K562 (cell line): ENCODE measurements at regions not wholly inside any gene's neighbourhood (a gene's known extent, or its start where the extent isn't known, plus 50 kb on each side); places are given as distances from the start of the nearest gene placed in this dataset.

Experiments
- CC2D1A ChIP-seq: fragments of 450-650 bp; IDR thresholded peaks from 2 replicates; pipeline ENCODE4 v1.6.1; 2017; ENCODE audit warnings: mild to moderate bottlenecking
- CEBPZ ChIP-seq: fragments of 150-350 bp; IDR thresholded peaks from 2 replicates; pipeline ENCODE4 v1.6.1; 2014; ENCODE audit warnings: low read depth, mild to moderate bottlenecking, low read length, borderline replicate concordance
- CHCHD3 ChIP-seq: fragments of 250-450 bp; sonication (Bioruptor Pico); IDR thresholded peaks from 2 replicates; pipeline ENCODE4 v2.1.2; 2022; ENCODE audit warnings: mild to moderate bottlenecking
- CREB1 ChIP-seq, 2 experiments: sonication (generic) in 1 of 2; formaldehyde crosslinking in 1 of 2; IDR thresholded peaks; 2 replicates each; pipeline versions ENCODE4 v1.6.1 to v1.8.0; 2012 to 2022; ENCODE audit warnings: inconsistent platforms in 1 of 2, mild to moderate bottlenecking in 1 of 2, missing genetic modification reagents in 1 of 2, moderate library complexity in 1 of 2
- CREB3L1 ChIP-seq: fragments of 450-650 bp; IDR thresholded peaks from 2 replicates; pipeline ENCODE4 v1.6.1; 2014; ENCODE audit warnings: low read depth, mild to moderate bottlenecking, moderate library complexity, borderline replicate concordance
- HMGN3 ChIP-seq: IDR thresholded peaks from 2 replicates; pipeline ENCODE4 v1.6.1; 2011; ENCODE audit warnings: borderline replicate concordance, low read depth, mild to moderate bottlenecking, mixed read lengths, low read length; ENCODE audit not compliant: insufficient read length; ENCODE audit errors: extremely low read depth
- IRF1 ChIP-seq: sonication (generic); formaldehyde crosslinking; IDR thresholded peaks from 2 replicates; pipeline ENCODE4 v1.8.0; 2022; ENCODE audit warnings: missing genetic modification reagents, mild to moderate bottlenecking, borderline replicate concordance
- JUND ChIP-seq, 2 experiments: IDR thresholded peaks; 2 replicates in 1 of 2; 3 replicates in 1 of 2; pipeline ENCODE4 v1.6.1; 2011; ENCODE audit warnings: borderline replicate concordance in 2 of 2, low read depth in 2 of 2, low read length in 2 of 2, improper control_type of control experiment in 1 of 2, missing biosample characterization in 1 of 2, missing genetic modification characterization in 1 of 2, missing genetic modification reagents in 1 of 2
- SMAD1 ChIP-seq: fragments of 150-350 bp; IDR thresholded peaks from 2 replicates; pipeline ENCODE4 v1.6.1; 2014; ENCODE audit warnings: low read length, low read depth; ENCODE audit not compliant: partially characterized antibody
- SNRNP70 ChIP-seq: fragments of 200-400 bp; formaldehyde crosslinking; optimal IDR thresholded peaks from 2 replicates; pipeline ENCODE3; 2017; ENCODE audit warnings: low read depth, low read length
- TEAD4 ChIP-seq, 2 experiments: sonication (generic) in 1 of 2; formaldehyde crosslinking in 1 of 2; IDR thresholded peaks; 2 replicates each; pipeline versions ENCODE4 v1.6.1 to v1.8.0; 2012 to 2022; ENCODE audit warnings: borderline replicate concordance in 1 of 2, inconsistent platforms in 1 of 2, low read length in 1 of 2, mild to moderate bottlenecking in 1 of 2, missing genetic modification reagents in 1 of 2
- YBX1 ChIP-seq: fragments of 450-650 bp; IDR thresholded peaks from 2 replicates; pipeline ENCODE4 v1.7.1; 2016; ENCODE audit warnings: mild to moderate bottlenecking
- ZNF316 ChIP-seq: fragments of 450-650 bp; IDR thresholded peaks from 2 replicates; pipeline ENCODE4 v1.6.1; 2016
- ZNF511 ChIP-seq: sonication (generic); formaldehyde crosslinking; IDR thresholded peaks from 2 replicates; pipeline ENCODE4 v1.8.0; 2022; ENCODE audit warnings: mild to moderate bottlenecking, missing genetic modification reagents
- TF ChIP-seq, protein P1 (sequence below): fragments of 250-450 bp; sonication (Bioruptor Pico); IDR thresholded peaks from 2 replicates; pipeline ENCODE4 v1.4.0; 2020; ENCODE audit warnings: mild to moderate bottlenecking, moderate library complexity
- TF ChIP-seq, protein P2 (sequence below): fragments of 450-650 bp; IDR thresholded peaks from 2 replicates; pipeline ENCODE4 v1.6.1; 2018; ENCODE audit warnings: mild to moderate bottlenecking, low read depth; ENCODE audit not compliant: partially characterized antibody

DNA sequence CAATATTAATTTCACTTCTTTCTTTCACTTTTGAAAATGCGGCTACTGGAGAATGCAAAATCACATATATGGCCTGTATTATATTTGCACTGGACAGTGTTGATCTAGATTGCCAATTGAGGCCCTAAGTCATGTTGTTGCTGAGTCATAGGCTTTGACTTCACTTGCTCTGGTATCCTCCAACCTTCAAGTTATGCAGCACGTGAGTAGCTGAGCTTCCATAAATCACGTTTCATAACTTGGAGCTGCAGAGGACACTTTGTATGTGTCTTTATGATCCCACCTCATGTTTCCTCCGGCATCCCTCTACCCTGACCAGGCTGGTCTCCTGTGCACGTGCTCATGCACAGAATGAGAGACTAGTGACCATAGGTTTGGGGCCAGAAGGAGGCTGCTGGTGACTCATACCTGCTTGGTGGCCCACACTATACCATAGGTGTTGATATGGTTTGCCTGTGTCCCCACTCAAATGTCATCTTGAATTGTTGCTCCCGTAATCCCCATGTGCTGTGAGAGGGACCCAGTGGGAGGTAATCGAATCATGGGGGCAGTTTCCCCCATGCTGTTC, 103.0 kb upstream of the TSPAN2 start (continued):
- no peak for TF ChIP-seq CEBPZ
- no peak for TF ChIP-seq CHCHD3 (CRISPR knock-in tag)
- TF ChIP-seq CREB3L1: no peak
- TF ChIP-seq CREB1 (IDR thresholded peaks at IDR 0.05): no peak
- TF ChIP-seq CREB1 (CRISPR knock-in tag; IDR thresholded peaks at IDR 0.05): no peak
- no peak for TF ChIP-seq TEAD4 (IDR thresholded peaks at IDR 0.05; ENCODE audit: low read length)
- no peak for TF ChIP-seq TEAD4 (CRISPR knock-in tag; IDR thresholded peaks at IDR 0.05; ENCODE audit: borderline replicate concordance)
- TF ChIP-seq CC2D1A: no peak
- TF ChIP-seq ZNF316: peak; percentile 54
- no peak for TF ChIP-seq YBX1
- TF ChIP-seq SNRNP70: no peak
- TF ChIP-seq, protein P1, sequence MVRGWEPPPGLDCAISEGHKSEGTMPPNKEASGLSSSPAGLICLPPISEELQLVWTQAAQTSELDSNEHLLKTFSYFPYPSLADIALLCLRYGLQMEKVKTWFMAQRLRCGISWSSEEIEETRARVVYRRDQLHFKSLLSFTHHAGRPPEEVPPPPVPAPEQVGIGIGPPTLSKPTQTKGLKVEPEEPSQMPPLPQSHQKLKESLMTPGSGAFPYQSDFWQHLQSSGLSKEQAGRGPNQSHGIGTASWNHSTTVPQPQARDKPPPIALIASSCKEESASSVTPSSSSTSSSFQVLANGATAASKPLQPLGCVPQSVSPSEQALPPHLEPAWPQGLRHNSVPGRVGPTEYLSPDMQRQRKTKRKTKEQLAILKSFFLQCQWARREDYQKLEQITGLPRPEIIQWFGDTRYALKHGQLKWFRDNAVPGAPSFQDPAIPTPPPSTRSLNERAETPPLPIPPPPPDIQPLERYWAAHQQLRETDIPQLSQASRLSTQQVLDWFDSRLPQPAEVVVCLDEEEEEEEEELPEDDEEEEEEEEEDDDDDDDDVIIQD: no peak
- TF ChIP-seq ZNF511 (CRISPR knock-in tag): no peak
- TF ChIP-seq, protein P2, sequence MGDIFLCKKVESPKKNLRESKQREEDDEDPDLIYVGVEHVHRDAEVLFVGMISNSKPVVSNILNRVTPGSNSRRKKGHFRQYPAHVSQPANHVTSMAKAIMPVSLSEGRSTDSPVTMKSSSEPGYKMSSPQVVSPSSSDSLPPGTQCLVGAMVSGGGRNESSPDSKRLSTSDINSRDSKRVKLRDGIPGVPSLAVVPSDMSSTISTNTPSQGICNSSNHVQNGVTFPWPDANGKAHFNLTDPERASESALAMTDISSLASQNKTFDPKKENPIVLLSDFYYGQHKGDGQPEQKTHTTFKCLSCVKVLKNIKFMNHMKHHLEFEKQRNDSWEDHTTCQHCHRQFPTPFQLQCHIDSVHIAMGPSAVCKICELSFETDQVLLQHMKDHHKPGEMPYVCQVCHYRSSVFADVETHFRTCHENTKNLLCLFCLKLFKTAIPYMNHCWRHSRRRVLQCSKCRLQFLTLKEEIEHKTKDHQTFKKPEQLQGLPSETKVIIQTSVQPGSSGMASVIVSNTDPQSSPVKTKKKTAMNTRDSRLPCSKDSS: no peak
- TF ChIP-seq IRF1: no peak
- TF ChIP-seq HMGN3: no peak
- TF ChIP-seq JUND (IDR thresholded peaks at IDR 0.05; ENCODE audit: borderline replicate concordance, low read depth, low read length): peak; percentile 30; the same call in 1 of the 2 replicates
- peak; percentile 50; the same call in 1 of the 3 replicates for TF ChIP-seq JUND (tag; IDR thresholded peaks at IDR 0.05; ENCODE audit: borderline replicate concordance, low read depth, low read length)
- no peak for TF ChIP-seq SMAD1
